H9 (cell line): ENCODE measurements at regions not wholly inside any gene's neighbourhood (a gene's known extent, or its start where the extent isn't known, plus 50 kb on each side); places are given as distances from the start of the nearest gene placed in this dataset.

Experiments
- DNase-seq: peaks from one replicate; pipeline ENCODE4 v3.0.0-alpha.2; 2017
- H2AFZ ChIP-seq: one replicate; pipeline ENCODE4 v1.6.1; 2013; ENCODE audit warnings: mild to moderate bottlenecking, low read length, control low read depth, moderate library complexity
- H2AK5ac ChIP-seq: 2 replicates; pipeline ENCODE4 v1.6.1; 2013; ENCODE audit warnings: low read length, control low read depth, mixed read lengths; ENCODE audit not compliant: insufficient read length
- H2BK120ac ChIP-seq: one replicate; pipeline ENCODE4 v1.6.1; 2013; ENCODE audit warnings: low read depth, mild to moderate bottlenecking, low read length, control low read depth, inconsistent platforms; ENCODE audit not compliant: poor library complexity, severe bottlenecking
- H2BK12ac ChIP-seq: 2 replicates; pipeline ENCODE4 v1.6.1; 2013; ENCODE audit warnings: low read length, control low read depth, mixed read lengths, low read depth; ENCODE audit not compliant: insufficient read length
- H2BK15ac ChIP-seq: 2 replicates; pipeline ENCODE4 v1.6.1; 2013; ENCODE audit warnings: low read depth, low read length, control low read depth
- H2BK20ac ChIP-seq: one replicate; pipeline ENCODE4 v1.6.1; 2013; ENCODE audit warnings: low read depth, mild to moderate bottlenecking, low read length, control low read depth, inconsistent platforms; ENCODE audit not compliant: poor library complexity, severe bottlenecking
- H2BK5ac ChIP-seq: 2 replicates; pipeline ENCODE4 v1.6.1; 2013; ENCODE audit warnings: low read length, control low read depth, mixed read lengths; ENCODE audit not compliant: insufficient read length
- H3K14ac ChIP-seq: 2 replicates; pipeline ENCODE4 v1.6.1; 2013; ENCODE audit warnings: low read length, control low read depth; ENCODE audit not compliant: insufficient read depth
- H3K18ac ChIP-seq: 2 replicates; pipeline ENCODE4 v1.6.1; 2013; ENCODE audit warnings: low read depth, mild to moderate bottlenecking, mixed read lengths, low read length, control low read depth; ENCODE audit not compliant: insufficient read length
- H3K23ac ChIP-seq: 2 replicates; pipeline ENCODE4 v1.6.1; 2013; ENCODE audit warnings: low read length, control low read depth, mixed read lengths, low read depth; ENCODE audit not compliant: insufficient read length
- H3K23me2 ChIP-seq: 2 replicates; pipeline ENCODE4 v1.6.1; 2013; ENCODE audit warnings: low read depth, mild to moderate bottlenecking, mixed read lengths, low read length, control low read depth; ENCODE audit not compliant: insufficient read length, poor library complexity, severe bottlenecking
- H3K27ac ChIP-seq: 2 replicates; pipeline ENCODE4 v1.5.1; 2013; ENCODE audit warnings: low read length, control low read depth, mixed read lengths, low read depth; ENCODE audit not compliant: insufficient read length
- H3K27me3 ChIP-seq: 2 replicates; pipeline ENCODE4 v1.6.1; 2013; ENCODE audit warnings: low read length, control low read depth, inconsistent platforms; ENCODE audit not compliant: insufficient read depth
- H3K4ac ChIP-seq: 2 replicates; pipeline ENCODE4 v1.6.1; 2013; ENCODE audit warnings: low read depth, mild to moderate bottlenecking, control low read depth, inconsistent platforms, low read length, moderate library complexity
- H3K4me1 ChIP-seq: 2 replicates; pipeline ENCODE4 v1.6.1; 2013; ENCODE audit warnings: low read length, control low read depth, inconsistent platforms; ENCODE audit not compliant: insufficient read depth
- H3K4me2 ChIP-seq: 2 replicates; pipeline ENCODE4 v1.6.1; 2013; ENCODE audit warnings: low read length, control low read depth, mixed read lengths; ENCODE audit not compliant: insufficient read length, insufficient read depth
- H3K56ac ChIP-seq: 2 replicates; pipeline ENCODE4 v1.6.1; 2013; ENCODE audit warnings: low read depth, mild to moderate bottlenecking, mixed read lengths, low read length, control low read depth; ENCODE audit not compliant: insufficient read length
- H3K79me1 ChIP-seq: 2 replicates; pipeline ENCODE4 v1.6.1; 2013; ENCODE audit warnings: low read depth, mild to moderate bottlenecking, moderate library complexity, low read length, control low read depth, inconsistent platforms; ENCODE audit not compliant: insufficient read depth, poor library complexity, severe bottlenecking
- H3K79me2 ChIP-seq: 2 replicates; pipeline ENCODE4 v1.6.1; 2013; ENCODE audit warnings: low read length, control low read depth, inconsistent platforms; ENCODE audit not compliant: insufficient read depth
- H3K9ac ChIP-seq: 2 replicates; pipeline ENCODE4 v1.6.1; 2013; ENCODE audit warnings: low read length, control low read depth, mixed read lengths; ENCODE audit not compliant: insufficient read length; ENCODE audit errors: extremely low read depth
- H3K9me3 ChIP-seq: one replicate; pipeline ENCODE4 v1.6.1; 2013; ENCODE audit warnings: low read depth, low read length, inconsistent platforms; ENCODE audit not compliant: control insufficient read depth
- H3T11ph ChIP-seq: one replicate; pipeline ENCODE4 v1.6.1; 2013; ENCODE audit warnings: mild to moderate bottlenecking, low read length, control low read depth, inconsistent platforms
- H4K20me1 ChIP-seq: one replicate; pipeline ENCODE4 v1.6.1; 2013; ENCODE audit not compliant: control insufficient read depth, insufficient read length, insufficient read depth
- H4K5ac ChIP-seq: 2 replicates; pipeline ENCODE4 v1.6.1; 2013; ENCODE audit warnings: low read depth, mild to moderate bottlenecking, mixed read lengths, low read length, control low read depth; ENCODE audit not compliant: insufficient read length
- H4K8ac ChIP-seq: replicated peaks from 2 replicates; pipeline ENCODE4 v1.6.1; 2013; ENCODE audit warnings: low read length, control low read depth, mixed read lengths, low read depth; ENCODE audit not compliant: insufficient read length
- H4K91ac ChIP-seq: 2 replicates; pipeline ENCODE4 v1.6.1; 2013; ENCODE audit warnings: low read depth, mild to moderate bottlenecking, moderate library complexity, mixed read lengths, low read length, control low read depth; ENCODE audit not compliant: insufficient read length
- H3K27ac Mint-ChIP-seq, 3 experiments: 2 replicates in 2 of 3; 3 replicates in 1 of 3; pipeline ENCODE4 v1.8.0; 2020 to 2021; ENCODE audit warnings: mixed read lengths in 3 of 3, mild to moderate bottlenecking in 1 of 3, moderate library complexity in 1 of 3
- H3K27me3 Mint-ChIP-seq: 2 replicates; pipeline ENCODE4 v1.8.0; 2021; ENCODE audit warnings: low read depth, mild to moderate bottlenecking, moderate library complexity, mixed read lengths
- H3K36me3 Mint-ChIP-seq, 3 experiments: 2 replicates in 2 of 3; 3 replicates in 1 of 3; pipeline ENCODE4 v1.8.0; 2020 to 2021; ENCODE audit warnings: low read depth in 3 of 3, mixed read lengths in 3 of 3; ENCODE audit not compliant: insufficient read depth in 1 of 3
- H3K4me1 Mint-ChIP-seq, 2 experiments: 2 replicates each; pipeline ENCODE4 v1.8.0; 2020; ENCODE audit warnings: mixed read lengths in 2 of 2
- H3K4me3 Mint-ChIP-seq, 2 experiments: 2 replicates in 1 of 2; 3 replicates in 1 of 2; pipeline ENCODE4 v1.8.0; 2020 to 2021; ENCODE audit warnings: mild to moderate bottlenecking in 2 of 2, mixed read lengths in 2 of 2, moderate library complexity in 1 of 2
- H3K9me3 Mint-ChIP-seq, 2 experiments: 2 replicates in 1 of 2; 3 replicates in 1 of 2; pipeline ENCODE4 v1.8.0; 2020; ENCODE audit warnings: mild to moderate bottlenecking in 2 of 2, mixed read lengths in 2 of 2, moderate library complexity in 1 of 2
- CTCF ChIP-seq: fragments of 200-600 bp; sonication (generic); conservative IDR thresholded peaks from 3 replicates; pipeline ENCODE4 v1.8.0; 2021; ENCODE audit warnings: antibody characterized with exemption, mild to moderate bottlenecking
- WGBS: extraction: QIAGEN DNeasy Blood & Tissue Kit; methylation state at CpG from one replicate; pipeline ENCODE4 v1.1.7; 2013; ENCODE audit warnings: missing lambda C conversion rate, low lambda C conversion rate, mixed read lengths; ENCODE audit not compliant: insufficient read length; ENCODE audit errors: extremely low coverage; 5-methylcytosine and 5-hydroxymethylcytosine counted together

- H4K20me1 ChIP-seq: no peaks in the 10 kb centered on the region
- no peaks in the 10 kb centered on the region for H3K27me3 Mint-ChIP-seq
- no peak overlapping the region for H4K91ac ChIP-seq
- H2BK5ac ChIP-seq: no peak overlapping the region
- no peak overlapping the region for H3K4ac ChIP-seq
- H2AK5ac ChIP-seq: no peak overlapping the region
- TF ChIP-seq CTCF: no peak
- no peaks in the 10 kb centered on the region for H3K79me2 ChIP-seq
- no CpG with 5 or more reads among the region's 2 CpGs for WGBS
- no peak overlapping the region for H4K8ac ChIP-seq
- no peak overlapping the region for H3K27ac Mint-ChIP-seq
- no peaks in the 10 kb centered on the region for H3K27me3 ChIP-seq
- H3K23ac ChIP-seq: no peak overlapping the region
- no peak overlapping the region for H2BK15ac ChIP-seq
- H2BK20ac ChIP-seq: no peak overlapping the region
- H3T11ph ChIP-seq: no peak overlapping the region
- no peak overlapping the region for H2BK12ac ChIP-seq
- no peaks in the 10 kb centered on the region for H3K9me3 ChIP-seq
- no peak overlapping the region for H3K18ac ChIP-seq
- H3K4me2 ChIP-seq: no peak overlapping the region
- H3K9ac ChIP-seq: no peak overlapping the region
- no peak overlapping the region for H2BK120ac ChIP-seq
- H4K5ac ChIP-seq: no peak overlapping the region
- H3K56ac ChIP-seq: no peak overlapping the region
- H3K23me2 ChIP-seq: no peaks in the 10 kb centered on the region
- DNase-seq: no peak
- H3K4me1 ChIP-seq: no peaks in the 10 kb centered on the region
- no peaks in the 10 kb centered on the region for H3K9me3 Mint-ChIP-seq
- no peak overlapping the region for H3K4me3 Mint-ChIP-seq
- no peak overlapping the region for H2AFZ ChIP-seq
- H3K79me1 ChIP-seq: no peaks in the 10 kb centered on the region
- no peaks in the 10 kb centered on the region for H3K36me3 Mint-ChIP-seq
- H3K27ac ChIP-seq: no peak overlapping the region
- H3K4me1 Mint-ChIP-seq: no peaks in the 10 kb centered on the region
- no peak overlapping the region for H3K14ac ChIP-seq
Observed at GRCh38 chr2:176409671-176410070, 140.4 kb downstream of the MTX2 start.
